ENCODE measurements at regions not wholly inside any gene's neighbourhood (a gene's known extent, or its start where the extent isn't known, plus 50 kb on each side); places are given as distances from the start of the nearest gene placed in this dataset.

GRCh38 chr3:168161696-168162095, 66.0 kb upstream of the GOLIM4 start (continued):
- TF ChIP-seq ZNF462 (CRISPR knock-in tag; IDR thresholded peaks at IDR 0.05), result no peak
- no peak for TF ChIP-seq EZH2 (IDR thresholded peaks at IDR 0.05; ENCODE audit: low read depth, unreplicated experiment)
- TF ChIP-seq JUNB (IDR thresholded peaks at IDR 0.05; ENCODE audit: unreplicated experiment), result no peak
- no peak for TF ChIP-seq ZNF331 (CRISPR knock-in tag; IDR thresholded peaks at IDR 0.05; ENCODE audit: low read depth)
- TF ChIP-seq NANOG (IDR thresholded peaks at IDR 0.05; ENCODE audit: borderline replicate concordance), result no peak
- TF ChIP-seq CTCF (conservative IDR thresholded peaks at IDR 0.05; ENCODE audit: low read depth in 2 of 2), result no peak

- H3K27me3 Mint-ChIP-seq (ENCODE audit: insufficient read depth, low read depth, poor library complexity), result peaks cover 3% of the 10 kb centered on the region
- peaks cover 12% of the 10 kb centered on the region for H3K9me3 Mint-ChIP-seq
- Histone ChIP-seq H3K4me1 (ENCODE audit: insufficient read depth) (no peaks in the 10 kb centered on the region), H3K4me3 (no peak overlapping the region), H4K20me1 (replicated peaks; ENCODE audit: insufficient read depth) (no peaks in the 10 kb centered on the region), H3F3A (replicated peaks; ENCODE audit: low read depth) (no peaks in the 10 kb centered on the region), H3K36me3 (ENCODE audit: insufficient read depth) (no peaks in the 10 kb centered on the region), H3K9me2 (ENCODE audit: insufficient read depth) (no peaks in the 10 kb centered on the region; the same call in 1 of the 2 replicates), H3K4me2 (no peak overlapping the region), H3K27ac (ENCODE audit: low read depth) (no peak overlapping the region), H2AFZ (no peak overlapping the region), H3K27me3 (ENCODE audit: insufficient read depth) (no peaks in the 10 kb centered on the region), H3K79me2 (replicated peaks; ENCODE audit: insufficient read depth) (no peaks in the 10 kb centered on the region)
- DNase-seq (ENCODE audit: low spot score), result no peak
- H3K4me1 Mint-ChIP-seq, result peaks cover 11% of the 10 kb centered on the region
- H3K27ac Mint-ChIP-seq, result no peak overlapping the region
- peaks cover 9% of the 10 kb centered on the region for H3K36me3 Mint-ChIP-seq (ENCODE audit: low read depth)
- no peak for ATAC-seq
- no peak overlapping the region for H3K4me3 Mint-ChIP-seq
- no peak for TF ChIP-seq ZNF114 (CRISPR knock-in tag; IDR thresholded peaks at IDR 0.05)
- no peak for TF ChIP-seq EZH2phosphoT487 (IDR thresholded peaks at IDR 0.05; ENCODE audit: unreplicated experiment)
- no peak for TF ChIP-seq ETS1 (IDR thresholded peaks at IDR 0.05)
- TF ChIP-seq CTCF (conservative IDR thresholded peaks at IDR 0.05; ENCODE audit: low read depth in 2 of 2), result no peak
These were observed 62.2 kb upstream of the GOLIM4 start for GRCh38 chr3:168157903-168158302.

Measured in GM23338 (cell line).